ENCODE measurements at regions not wholly inside any gene's neighbourhood (a gene's known extent, or its start where the extent isn't known, plus 50 kb on each side); places are given as distances from the start of the nearest gene placed in this dataset.

DNA sequence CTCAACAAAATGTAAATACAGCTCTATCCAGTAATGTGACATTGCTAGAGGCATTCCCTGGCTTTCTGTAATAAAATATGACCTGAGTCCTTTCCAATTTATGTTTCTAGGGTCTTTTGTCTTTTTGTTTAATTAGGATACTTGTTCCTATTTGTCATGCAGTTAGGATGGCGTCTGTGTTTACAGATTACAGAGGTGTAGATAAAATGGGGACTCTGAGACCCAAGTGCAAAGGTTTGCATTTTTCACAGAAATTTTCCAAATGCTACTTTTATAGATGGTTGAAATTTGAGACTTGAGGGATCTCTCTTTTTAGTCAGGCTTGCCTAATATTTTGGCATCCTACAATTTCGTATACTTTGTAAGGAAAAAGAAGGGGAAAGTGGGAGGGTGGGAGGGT is 332.4 kb downstream of the PTEN start:
- no peaks in the 10 kb centered on the region for H3K79me2 ChIP-seq (ENCODE audit: low read length)
- H3K4me3 ChIP-seq (ENCODE audit: low read length), result no peak overlapping the region
- H3K27me3 ChIP-seq (ENCODE audit: low read depth, low read length), result peaks cover 3% of the 10 kb centered on the region; the same call in 1 of the 2 replicates
- H3K36me3 ChIP-seq (replicated peaks; ENCODE audit: low read depth, low read length), result no peaks in the 10 kb centered on the region
- no peak overlapping the region for H3K27ac ChIP-seq (ENCODE audit: low read length)
- no peak overlapping the region for H3K9ac ChIP-seq (ENCODE audit: low read length)
- no peaks in the 10 kb centered on the region for H3K9me3 ChIP-seq (ENCODE audit: insufficient read depth, low read length)
- no peak overlapping the region for H2AFZ ChIP-seq (ENCODE audit: low read depth, low read length)
- no peak for TF ChIP-seq EZH2phosphoT487 (IDR thresholded peaks at IDR 0.05; ENCODE audit: low read depth)
- TF ChIP-seq, protein P1, sequence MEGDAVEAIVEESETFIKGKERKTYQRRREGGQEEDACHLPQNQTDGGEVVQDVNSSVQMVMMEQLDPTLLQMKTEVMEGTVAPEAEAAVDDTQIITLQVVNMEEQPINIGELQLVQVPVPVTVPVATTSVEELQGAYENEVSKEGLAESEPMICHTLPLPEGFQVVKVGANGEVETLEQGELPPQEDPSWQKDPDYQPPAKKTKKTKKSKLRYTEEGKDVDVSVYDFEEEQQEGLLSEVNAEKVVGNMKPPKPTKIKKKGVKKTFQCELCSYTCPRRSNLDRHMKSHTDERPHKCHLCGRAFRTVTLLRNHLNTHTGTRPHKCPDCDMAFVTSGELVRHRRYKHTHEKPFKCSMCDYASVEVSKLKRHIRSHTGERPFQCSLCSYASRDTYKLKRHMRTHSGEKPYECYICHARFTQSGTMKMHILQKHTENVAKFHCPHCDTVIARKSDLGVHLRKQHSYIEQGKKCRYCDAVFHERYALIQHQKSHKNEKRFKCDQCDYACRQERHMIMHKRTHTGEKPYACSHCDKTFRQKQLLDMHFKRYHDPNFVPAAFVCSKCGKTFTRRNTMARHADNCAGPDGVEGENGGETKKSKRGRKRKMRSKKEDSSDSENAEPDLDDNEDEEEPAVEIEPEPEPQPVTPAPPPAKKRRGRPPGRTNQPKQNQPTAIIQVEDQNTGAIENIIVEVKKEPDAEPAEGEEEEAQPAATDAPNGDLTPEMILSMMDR (IDR thresholded peaks at IDR 0.05; ENCODE audit: low read depth, low read length), result no peak
- H3K4me2 ChIP-seq (ENCODE audit: low read length), result no peak overlapping the region
- peaks cover 16% of the 10 kb centered on the region for H3K4me1 ChIP-seq (ENCODE audit: low read length)
- H4K20me1 ChIP-seq (ENCODE audit: insufficient read depth, low read length), result no peaks in the 10 kb centered on the region

DNA sequence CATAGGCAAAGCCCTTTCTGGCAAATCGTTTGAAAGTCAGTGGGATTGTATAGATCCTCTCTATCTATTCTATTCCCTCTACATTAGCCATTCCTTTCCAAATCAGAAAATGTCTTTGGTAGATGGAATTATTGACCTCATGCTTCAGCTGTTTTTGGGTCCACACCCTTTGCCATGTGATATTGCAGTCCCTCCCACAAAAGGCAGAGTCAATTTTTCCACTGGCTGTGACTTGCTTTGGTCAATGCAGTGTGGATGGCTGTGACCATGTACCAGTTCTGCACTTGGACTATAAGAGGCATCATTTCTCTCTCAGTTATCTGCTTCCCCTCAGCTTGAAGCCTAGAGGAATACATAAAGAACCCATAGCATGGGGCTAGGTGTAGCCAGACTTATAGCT is 332.9 kb downstream of the PTEN start:
- peaks cover 3% of the 10 kb centered on the region; the same call in 1 of the 2 replicates for H3K27me3 ChIP-seq (ENCODE audit: low read depth, low read length)
- H3K79me2 ChIP-seq (ENCODE audit: low read length), result no peaks in the 10 kb centered on the region
- H4K20me1 ChIP-seq (ENCODE audit: insufficient read depth, low read length), result no peaks in the 10 kb centered on the region
- no peak overlapping the region for H3K27ac ChIP-seq (ENCODE audit: low read length)
- H3K36me3 ChIP-seq (replicated peaks; ENCODE audit: low read depth, low read length), result no peaks in the 10 kb centered on the region
- TF ChIP-seq, protein P1 (IDR thresholded peaks at IDR 0.05; ENCODE audit: low read depth, low read length), result no peak
- TF ChIP-seq EZH2phosphoT487 (IDR thresholded peaks at IDR 0.05; ENCODE audit: low read depth), result no peak
- H3K4me1 ChIP-seq (ENCODE audit: low read length), result peaks cover 16% of the 10 kb centered on the region
- H3K9ac ChIP-seq (ENCODE audit: low read length), result no peak overlapping the region
- no peak overlapping the region for H3K4me2 ChIP-seq (ENCODE audit: low read length)
- H2AFZ ChIP-seq (ENCODE audit: low read depth, low read length), result no peak overlapping the region
- H3K4me3 ChIP-seq (ENCODE audit: low read length), result no peak overlapping the region
- no peaks in the 10 kb centered on the region for H3K9me3 ChIP-seq (ENCODE audit: insufficient read depth, low read length)

- H2AFZ ChIP-seq (ENCODE audit: low read depth, low read length), result no peak overlapping the region
- H3K27me3 ChIP-seq (ENCODE audit: low read depth, low read length), result peaks cover 3% of the 10 kb centered on the region; the same call in 1 of the 2 replicates
- H3K27ac ChIP-seq (ENCODE audit: low read length), result no peak overlapping the region
- TF ChIP-seq EZH2phosphoT487 (IDR thresholded peaks at IDR 0.05; ENCODE audit: low read depth), result no peak
- TF ChIP-seq, protein P1 (IDR thresholded peaks at IDR 0.05; ENCODE audit: low read depth, low read length), result no peak
- no peak overlapping the region for H3K4me2 ChIP-seq (ENCODE audit: low read length)
- no peak overlapping the region for H3K4me3 ChIP-seq (ENCODE audit: low read length)
- H3K36me3 ChIP-seq (replicated peaks; ENCODE audit: low read depth, low read length), result no peaks in the 10 kb centered on the region
- H3K79me2 ChIP-seq (ENCODE audit: low read length), result no peaks in the 10 kb centered on the region
- H3K9me3 ChIP-seq (ENCODE audit: insufficient read depth, low read length), result no peaks in the 10 kb centered on the region
- no peaks in the 10 kb centered on the region for H4K20me1 ChIP-seq (ENCODE audit: insufficient read depth, low read length)
- no peak overlapping the region for H3K9ac ChIP-seq (ENCODE audit: low read length)
- peaks cover 11% of the 10 kb centered on the region for H3K4me1 ChIP-seq (ENCODE audit: low read length)
These were observed 334.6 kb downstream of the PTEN start for GRCh38 chr10:88198023-88198422.

DNA sequence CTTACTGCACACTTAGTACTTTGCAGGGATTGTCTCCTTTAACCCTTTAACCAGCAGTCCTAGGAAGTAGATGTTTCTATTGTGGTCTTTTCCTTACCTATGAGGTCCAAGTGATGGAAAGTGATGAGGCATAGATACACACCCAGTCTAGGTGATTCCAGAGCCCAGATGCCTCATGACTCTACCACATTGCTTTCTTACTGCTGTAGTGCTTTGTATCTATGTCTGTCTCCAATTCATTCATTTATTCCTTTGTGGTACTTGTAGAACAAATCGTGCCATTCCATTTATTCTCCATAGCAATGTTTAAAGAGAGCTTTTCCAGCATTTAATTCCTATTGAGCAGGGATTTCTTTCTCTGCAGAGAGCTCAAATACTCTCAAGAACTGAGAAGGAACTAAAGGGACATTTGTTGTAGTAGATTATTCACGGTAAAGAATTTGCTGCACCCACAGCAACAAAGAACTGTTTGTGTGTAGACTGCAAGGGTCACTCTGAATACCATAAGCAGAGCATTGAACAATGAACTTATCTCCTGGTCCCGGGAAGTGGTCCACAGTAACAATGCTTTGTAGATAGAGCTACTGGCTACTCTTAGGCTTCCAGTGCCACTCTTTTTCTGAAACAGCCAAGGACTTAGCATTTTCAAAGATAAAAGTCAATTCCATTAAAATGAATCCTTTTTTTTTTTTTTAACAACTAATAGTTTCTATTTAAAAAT is 337.0 kb downstream of the PTEN start:
- Histone ChIP-seq H3K79me2 (ENCODE audit: low read length) (no peaks in the 10 kb centered on the region), H3K36me3 (replicated peaks; ENCODE audit: low read depth, low read length) (no peaks in the 10 kb centered on the region), H3K4me3 (ENCODE audit: low read length) (no peak overlapping the region), H3K4me1 (ENCODE audit: low read length) (peaks cover 2% of the 10 kb centered on the region), H3K9ac (ENCODE audit: low read length) (no peak overlapping the region), H2AFZ (ENCODE audit: low read depth, low read length) (no peak overlapping the region), H3K9me3 (ENCODE audit: insufficient read depth, low read length) (no peaks in the 10 kb centered on the region), H3K27me3 (ENCODE audit: low read depth, low read length) (peaks cover 3% of the 10 kb centered on the region; the same call in 1 of the 2 replicates), H4K20me1 (ENCODE audit: insufficient read depth, low read length) (no peaks in the 10 kb centered on the region), H3K4me2 (ENCODE audit: low read length) (no peak overlapping the region), H3K27ac (ENCODE audit: low read length) (no peak overlapping the region)
- TF ChIP-seq EZH2phosphoT487 (IDR thresholded peaks at IDR 0.05; ENCODE audit: low read depth), result no peak
- TF ChIP-seq, protein P1 (IDR thresholded peaks at IDR 0.05; ENCODE audit: low read depth, low read length), result no peak
